ENCODE measurements at regions not wholly inside any gene's neighbourhood (a gene's known extent, or its start where the extent isn't known, plus 50 kb on each side); places are given as distances from the start of the nearest gene placed in this dataset.
"Not testable (repeated sequence)": the region's sequence is repeated elsewhere in the genome, so short reads cannot be mapped to it uniquely, and the experiment has no call there.

DNA sequence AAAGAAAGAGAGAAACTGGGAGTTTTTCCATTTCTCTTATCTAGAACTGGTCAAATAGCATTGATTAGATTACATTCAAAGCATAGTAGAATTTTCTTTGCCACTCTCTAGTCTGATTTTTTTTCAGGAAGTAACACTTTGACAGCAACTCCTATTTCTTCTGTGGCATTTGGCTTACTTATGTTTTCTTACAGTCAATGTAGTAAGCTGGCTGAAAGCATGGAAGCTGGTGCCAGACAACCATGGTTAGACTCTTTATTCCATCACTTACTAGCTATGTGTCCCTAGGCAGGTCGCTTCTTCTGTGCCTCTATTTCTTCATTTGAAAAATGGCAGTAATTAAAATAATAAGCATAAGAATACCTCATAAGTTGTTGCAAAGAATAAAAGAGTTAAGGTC lies 54.2 kb upstream of the OPRM1 start:
- Histone ChIP-seq H3K27me3 (ENCODE audit: insufficient read depth, low read length, poor library complexity) (no peaks in the 10 kb centered on the region), H3K79me2 (ENCODE audit: control insufficient read depth, insufficient read depth, low read length) (no peaks in the 10 kb centered on the region), H3K4me3 (ENCODE audit: low read length) (no peak overlapping the region), H3K79me1 (ENCODE audit: low read length) (no peaks in the 10 kb centered on the region), H3K56ac (ENCODE audit: low read length) (no peak overlapping the region), H3K23ac (ENCODE audit: low read length) (no peak overlapping the region), H2BK5ac (ENCODE audit: low read length) (no peak overlapping the region), H3K27ac (ENCODE audit: low read depth, low read length) (no peak overlapping the region), H4K8ac (ENCODE audit: low read depth, low read length) (no peak overlapping the region), H4K5ac (ENCODE audit: low read length) (no peak overlapping the region), H2AK5ac (ENCODE audit: low read length) (no peak overlapping the region), H3K18ac (ENCODE audit: low read length) (no peak overlapping the region), H3K4me1 (ENCODE audit: control insufficient read depth, low read depth, low read length) (no peaks in the 10 kb centered on the region), H3K4me2 (ENCODE audit: low read length) (no peak overlapping the region), H2BK120ac (ENCODE audit: low read depth, low read length) (no peak overlapping the region), H3K4ac (ENCODE audit: low read depth, low read length) (no peak overlapping the region), H3K9ac (ENCODE audit: low read length) (no peak overlapping the region), H2BK15ac (replicated peaks; ENCODE audit: low read depth) (no peak overlapping the region), H3K36me3 (ENCODE audit: control insufficient read depth, insufficient read depth, low read length) (no peaks in the 10 kb centered on the region)
- no CpG with 5 or more reads among the region's 1 CpG for WGBS (ENCODE audit: extremely low coverage, insufficient coverage, low lambda C conversion rate)
- no peak for DNase-seq

DNA sequence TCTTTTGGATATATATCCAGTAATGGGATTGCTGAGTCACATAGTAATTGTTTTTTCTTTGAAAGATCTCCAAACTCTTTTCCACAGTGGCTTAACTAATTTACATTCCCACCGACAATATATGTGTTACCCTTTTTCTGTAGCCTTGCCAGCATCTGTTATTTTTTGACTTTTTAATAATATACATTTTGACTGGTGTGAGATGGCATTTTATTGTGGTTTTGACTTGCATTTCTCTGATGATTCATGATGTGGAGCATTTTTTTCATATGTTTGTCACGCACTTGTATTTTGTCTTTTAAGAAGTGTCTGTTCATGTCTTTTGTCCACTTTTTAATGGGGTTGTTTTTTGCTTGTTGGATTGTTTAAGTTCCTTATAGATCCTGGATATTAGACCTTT lies 58.9 kb upstream of the OPRM1 start:
- no CpG with 5 or more reads among the region's 2 CpGs for WGBS (ENCODE audit: extremely low coverage, insufficient coverage, low lambda C conversion rate)

DNA sequence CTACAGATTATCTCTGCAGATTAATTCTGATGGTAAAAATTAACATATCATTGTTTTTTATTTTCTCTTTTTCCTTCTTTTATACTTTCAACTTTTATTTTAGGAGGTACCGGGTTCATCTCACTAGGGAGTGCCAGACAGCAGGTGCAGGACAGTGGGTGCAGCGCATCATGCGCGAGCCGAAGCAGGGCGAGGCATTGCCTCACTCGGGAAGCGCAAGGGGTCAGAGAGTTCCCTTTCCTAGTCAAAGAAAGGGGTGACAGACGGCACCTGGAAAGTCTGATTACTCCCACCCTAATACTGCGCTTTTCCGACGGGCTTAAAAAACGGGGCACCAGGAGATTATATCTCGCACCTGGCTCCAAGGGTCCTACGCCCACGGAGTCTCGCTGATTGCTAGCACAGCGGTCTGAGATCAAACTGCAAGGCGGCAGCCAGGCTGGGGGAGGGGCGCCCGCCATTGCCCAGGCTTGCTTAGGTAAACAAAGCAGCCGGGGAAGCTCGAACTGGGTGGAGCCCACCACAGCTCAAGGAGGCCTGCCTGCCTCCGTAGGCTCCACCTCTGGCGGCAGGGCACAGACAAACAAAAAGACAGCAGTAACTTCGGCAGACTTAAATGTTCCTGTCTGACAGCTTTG lies 60.0 kb upstream of the OPRM1 start:
- H3K36me3 ChIP-seq (ENCODE audit: control insufficient read depth, insufficient read depth, low read length); H4K8ac ChIP-seq (ENCODE audit: low read depth, low read length); H4K5ac ChIP-seq (ENCODE audit: low read length); H3K9ac ChIP-seq (ENCODE audit: low read length); H3K79me1 ChIP-seq (ENCODE audit: low read length); H3K4me1 ChIP-seq (ENCODE audit: control insufficient read depth, low read depth, low read length); H3K27me3 ChIP-seq (ENCODE audit: insufficient read depth, low read length, poor library complexity); H3K27ac ChIP-seq (ENCODE audit: low read depth, low read length); H3K79me2 ChIP-seq (ENCODE audit: control insufficient read depth, insufficient read depth, low read length); H2AK5ac ChIP-seq (ENCODE audit: low read length); H3K4ac ChIP-seq (ENCODE audit: low read depth, low read length); H2BK15ac ChIP-seq (replicated peaks; ENCODE audit: low read depth); H3K4me3 ChIP-seq (ENCODE audit: low read length); DNase-seq; H2BK120ac ChIP-seq (ENCODE audit: low read depth, low read length); H3K23ac ChIP-seq (ENCODE audit: low read length); H3K56ac ChIP-seq (ENCODE audit: low read length); H2BK5ac ChIP-seq (ENCODE audit: low read length); H3K18ac ChIP-seq (ENCODE audit: low read length); H3K4me2 ChIP-seq (ENCODE audit: low read length): not testable (repeated sequence)
- no CpG with 5 or more reads among the region's 26 CpGs for WGBS (ENCODE audit: extremely low coverage, insufficient coverage, low lambda C conversion rate)

More for the DNA sequence above, 58.9 kb upstream of the OPRM1 start:
- Histone ChIP-seq H3K36me3 (ENCODE audit: control insufficient read depth, insufficient read depth, low read length) (no peaks in the 10 kb centered on the region), H4K5ac (ENCODE audit: low read length) (no peak overlapping the region), H2BK5ac (ENCODE audit: low read length) (no peak overlapping the region), H3K79me1 (ENCODE audit: low read length) (no peaks in the 10 kb centered on the region), H3K23ac (ENCODE audit: low read length) (no peak overlapping the region), H3K9ac (ENCODE audit: low read length) (no peak overlapping the region), H3K4ac (ENCODE audit: low read depth, low read length) (no peak overlapping the region), H3K4me3 (ENCODE audit: low read length) (no peak overlapping the region), H3K4me1 (ENCODE audit: control insufficient read depth, low read depth, low read length) (no peaks in the 10 kb centered on the region), H3K56ac (ENCODE audit: low read length) (no peak overlapping the region), H3K27ac (ENCODE audit: low read depth, low read length) (no peak overlapping the region), H2BK120ac (ENCODE audit: low read depth, low read length) (no peak overlapping the region), H3K4me2 (ENCODE audit: low read length) (no peak overlapping the region), H3K79me2 (ENCODE audit: control insufficient read depth, insufficient read depth, low read length) (no peaks in the 10 kb centered on the region), H3K27me3 (ENCODE audit: insufficient read depth, low read length, poor library complexity) (no peaks in the 10 kb centered on the region), H2AK5ac (ENCODE audit: low read length) (no peak overlapping the region), H2BK15ac (replicated peaks; ENCODE audit: low read depth) (no peak overlapping the region), H3K18ac (ENCODE audit: low read length) (no peak overlapping the region), H4K8ac (ENCODE audit: low read depth, low read length) (no peak overlapping the region)
- no peak for DNase-seq

GRCh38 chr6:153976921-153977693 lies 61.9 kb upstream of the OPRM1 start:
- Histone ChIP-seq H3K4me2 (ENCODE audit: low read length) (no peak overlapping the region), H3K4me1 (ENCODE audit: control insufficient read depth, low read depth, low read length) (no peaks in the 10 kb centered on the region), H2AK5ac (ENCODE audit: low read length) (no peak overlapping the region), H3K4ac (ENCODE audit: low read depth, low read length) (no peak overlapping the region), H3K9ac (ENCODE audit: low read length) (no peak overlapping the region), H4K5ac (ENCODE audit: low read length) (no peak overlapping the region), H3K4me3 (ENCODE audit: low read length) (no peak overlapping the region), H3K36me3 (ENCODE audit: control insufficient read depth, insufficient read depth, low read length) (no peaks in the 10 kb centered on the region), H3K56ac (ENCODE audit: low read length) (no peak overlapping the region), H2BK120ac (ENCODE audit: low read depth, low read length) (no peak overlapping the region), H2BK5ac (ENCODE audit: low read length) (no peak overlapping the region), H3K27ac (ENCODE audit: low read depth, low read length) (no peak overlapping the region), H3K79me2 (ENCODE audit: control insufficient read depth, insufficient read depth, low read length) (no peaks in the 10 kb centered on the region), H3K79me1 (ENCODE audit: low read length) (no peaks in the 10 kb centered on the region), H3K23ac (ENCODE audit: low read length) (no peak overlapping the region), H4K8ac (ENCODE audit: low read depth, low read length) (no peak overlapping the region), H2BK15ac (replicated peaks; ENCODE audit: low read depth) (no peak overlapping the region), H3K27me3 (ENCODE audit: insufficient read depth, low read length, poor library complexity) (no peaks in the 10 kb centered on the region), H3K18ac (ENCODE audit: low read length) (no peak overlapping the region)
- DNase-seq: peak; percentile 18
- WGBS (ENCODE audit: extremely low coverage, insufficient coverage, low lambda C conversion rate): no CpG with 5 or more reads among the region's 7 CpGs

GRCh38 chr6:153966001-153966400 lies 73.0 kb upstream of the OPRM1 start:
- Histone ChIP-seq H2AK5ac (ENCODE audit: low read length) (no peak overlapping the region), H3K4me3 (ENCODE audit: low read length) (no peak overlapping the region), H2BK15ac (replicated peaks; ENCODE audit: low read depth) (no peak overlapping the region), H3K4me1 (ENCODE audit: control insufficient read depth, low read depth, low read length) (no peaks in the 10 kb centered on the region), H4K5ac (ENCODE audit: low read length) (no peak overlapping the region), H2BK120ac (ENCODE audit: low read depth, low read length) (no peak overlapping the region), H3K9ac (ENCODE audit: low read length) (no peak overlapping the region), H2BK5ac (ENCODE audit: low read length) (no peak overlapping the region), H3K27ac (ENCODE audit: low read depth, low read length) (no peak overlapping the region), H3K23ac (ENCODE audit: low read length) (no peak overlapping the region), H3K27me3 (ENCODE audit: insufficient read depth, low read length, poor library complexity) (no peaks in the 10 kb centered on the region), H3K4ac (ENCODE audit: low read depth, low read length) (no peak overlapping the region), H3K56ac (ENCODE audit: low read length) (no peak overlapping the region), H3K4me2 (ENCODE audit: low read length) (no peak overlapping the region), H3K18ac (ENCODE audit: low read length) (no peak overlapping the region), H4K8ac (ENCODE audit: low read depth, low read length) (no peak overlapping the region), H3K36me3 (ENCODE audit: control insufficient read depth, insufficient read depth, low read length) (no peaks in the 10 kb centered on the region), H3K79me1 (ENCODE audit: low read length) (no peaks in the 10 kb centered on the region), H3K79me2 (ENCODE audit: control insufficient read depth, insufficient read depth, low read length) (no peaks in the 10 kb centered on the region)
- DNase-seq: no peak
- no CpG with 5 or more reads among the region's 4 CpGs for WGBS (ENCODE audit: extremely low coverage, insufficient coverage, low lambda C conversion rate)

Data from mesendoderm (in vitro differentiated cells).